Caco-2 (cell line): ENCODE measurements at regions not wholly inside any gene's neighbourhood (a gene's known extent, or its start where the extent isn't known, plus 50 kb on each side); places are given as distances from the start of the nearest gene placed in this dataset.

Experiments used
- BruUV-seq: library from RNA; stranded (reverse); fragments of 400-500 nt; replicated peaks from 2 replicates; lab custom pipeline; 2021; lab: Mats Ljungman, UMichigan
- CTCF ChIA-PET: fragments of 300-600 bp; sonication (Branson Sonifier 250); formaldehyde crosslinking; loops from one replicate; lab custom pipeline; 2022; ENCODE audit warnings: antibody characterized with exemption; lab: Charles Lee
- POLR2A ChIA-PET: fragments of 300-600 bp; sonication (Branson Sonifier 250); formaldehyde crosslinking; loops from one replicate; lab custom pipeline; 2022; ENCODE audit warnings: antibody characterized with exemption; lab: Charles Lee
- DNase-seq, 2 experiments: peaks; one replicate each; pipeline versions ENCODE4 v3.0.0 to v3.0.0-alpha.2; 2020 to 2022
- H3K27me3 ChIP-seq: replicated peaks from 2 replicates; pipeline ENCODE4 v1.6.0; 2011; ENCODE audit warnings: low read length; ENCODE audit not compliant: control insufficient read depth, insufficient read depth
- H3K36me3 ChIP-seq: 2 replicates; pipeline ENCODE4 v1.5.1; 2011; ENCODE audit warnings: low read length; ENCODE audit not compliant: control insufficient read depth, insufficient read depth
- H3K4me1 ChIP-seq: fragments of 250-450 bp; sonication (Bioruptor Pico); 2 replicates; pipeline ENCODE4 v1.5.1; 2020; ENCODE audit warnings: mild to moderate bottlenecking
- H3K4me3 ChIP-seq: 2 replicates; pipeline ENCODE4 v1.5.1; 2011; ENCODE audit warnings: low read depth, mild to moderate bottlenecking, control low read depth, low read length
- H3K9me3 ChIP-seq: fragments of 250-450 bp; sonication (Bioruptor Pico); 2 replicates; pipeline ENCODE4 v1.5.1; 2020; ENCODE audit warnings: mild to moderate bottlenecking, moderate library complexity
- H3K27ac Mint-ChIP-seq: one replicate; pipeline ENCODE4 v1.8.0; 2022; ENCODE audit warnings: mixed read lengths; ENCODE audit not compliant: unreplicated experiment
- H3K27me3 Mint-ChIP-seq: one replicate; pipeline ENCODE4 v1.8.0; 2022; ENCODE audit warnings: mixed read lengths; ENCODE audit not compliant: insufficient read depth, unreplicated experiment
- H3K36me3 Mint-ChIP-seq: one replicate; pipeline ENCODE4 v1.8.0; 2022; ENCODE audit warnings: mild to moderate bottlenecking, mixed read lengths; ENCODE audit not compliant: insufficient read depth, unreplicated experiment
- H3K4me1 Mint-ChIP-seq: one replicate; pipeline ENCODE4 v1.8.0; 2022; ENCODE audit warnings: low read depth, mixed read lengths; ENCODE audit not compliant: unreplicated experiment
- H3K4me3 Mint-ChIP-seq: one replicate; pipeline ENCODE4 v1.8.0; 2022; ENCODE audit warnings: mild to moderate bottlenecking, moderate library complexity, mixed read lengths; ENCODE audit not compliant: unreplicated experiment
- H3K9me3 Mint-ChIP-seq: one replicate; pipeline ENCODE4 v1.8.0; 2022; ENCODE audit warnings: mixed read lengths; ENCODE audit not compliant: unreplicated experiment
- intact Hi-C: fragments of 100-400 bp; cut with micrococcal nuclease; formaldehyde crosslinking; loops from one replicate; pipeline ENCODE4 v1.10.0; 2022; ENCODE audit not compliant: unreplicated experiment
- TF ChIP-seq, protein P1 (sequence below), 2 experiments: fragments of 200-600 bp in 1 of 2; IDR thresholded peaks; 1 replicate in 1 of 2; 2 replicates in 1 of 2; pipeline versions ENCODE4 v1.5.1 to v1.8.0; 2011 to 2022; ENCODE audit warnings: antibody characterized with exemption in 1 of 2, control low read depth in 1 of 2, inconsistent platforms in 1 of 2, low read depth in 1 of 2, low read length in 1 of 2, mild to moderate bottlenecking in 1 of 2, moderate library complexity in 1 of 2; ENCODE audit not compliant: insufficient read depth in 1 of 2, severe bottlenecking in 1 of 2, unreplicated experiment in 1 of 2

- no peaks in the 10 kb centered on the region; the same call in 1 of the 2 replicates for H3K27me3 ChIP-seq
- no peaks in the 10 kb centered on the region for H3K36me3 ChIP-seq
- no peaks in the 10 kb centered on the region for H3K4me1 ChIP-seq
- ChIA-PET CTCF (no interaction called here), POLR2A (no interaction called here)
- H3K36me3 Mint-ChIP-seq, result no peaks in the 10 kb centered on the region
- peaks cover 6% of the 10 kb centered on the region for H3K27me3 Mint-ChIP-seq
- TF ChIP-seq, protein P1, sequence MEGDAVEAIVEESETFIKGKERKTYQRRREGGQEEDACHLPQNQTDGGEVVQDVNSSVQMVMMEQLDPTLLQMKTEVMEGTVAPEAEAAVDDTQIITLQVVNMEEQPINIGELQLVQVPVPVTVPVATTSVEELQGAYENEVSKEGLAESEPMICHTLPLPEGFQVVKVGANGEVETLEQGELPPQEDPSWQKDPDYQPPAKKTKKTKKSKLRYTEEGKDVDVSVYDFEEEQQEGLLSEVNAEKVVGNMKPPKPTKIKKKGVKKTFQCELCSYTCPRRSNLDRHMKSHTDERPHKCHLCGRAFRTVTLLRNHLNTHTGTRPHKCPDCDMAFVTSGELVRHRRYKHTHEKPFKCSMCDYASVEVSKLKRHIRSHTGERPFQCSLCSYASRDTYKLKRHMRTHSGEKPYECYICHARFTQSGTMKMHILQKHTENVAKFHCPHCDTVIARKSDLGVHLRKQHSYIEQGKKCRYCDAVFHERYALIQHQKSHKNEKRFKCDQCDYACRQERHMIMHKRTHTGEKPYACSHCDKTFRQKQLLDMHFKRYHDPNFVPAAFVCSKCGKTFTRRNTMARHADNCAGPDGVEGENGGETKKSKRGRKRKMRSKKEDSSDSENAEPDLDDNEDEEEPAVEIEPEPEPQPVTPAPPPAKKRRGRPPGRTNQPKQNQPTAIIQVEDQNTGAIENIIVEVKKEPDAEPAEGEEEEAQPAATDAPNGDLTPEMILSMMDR (IDR thresholded peaks at IDR 0.05; ENCODE audit: insufficient read depth in 1 of 2, low read depth in 1 of 2, low read length in 1 of 2, severe bottlenecking in 1 of 2, unreplicated experiment in 1 of 2), result no peak
- no peaks in the 10 kb centered on the region for H3K4me1 Mint-ChIP-seq
- no peak for DNase-seq
- intact Hi-C loops, result no loop called here
- BruUV-seq, result no TSS peak
- no peak overlapping the region for H3K4me3 ChIP-seq
- no peaks in the 10 kb centered on the region for H3K9me3 Mint-ChIP-seq
- H3K27ac Mint-ChIP-seq, result no peak overlapping the region
- no peaks in the 10 kb centered on the region for H3K9me3 ChIP-seq
- no peak overlapping the region for H3K4me3 Mint-ChIP-seq
Observed at GRCh38 chr15:69718436-69718835, 265.8 kb downstream of the RPLP1 start.

DNA sequence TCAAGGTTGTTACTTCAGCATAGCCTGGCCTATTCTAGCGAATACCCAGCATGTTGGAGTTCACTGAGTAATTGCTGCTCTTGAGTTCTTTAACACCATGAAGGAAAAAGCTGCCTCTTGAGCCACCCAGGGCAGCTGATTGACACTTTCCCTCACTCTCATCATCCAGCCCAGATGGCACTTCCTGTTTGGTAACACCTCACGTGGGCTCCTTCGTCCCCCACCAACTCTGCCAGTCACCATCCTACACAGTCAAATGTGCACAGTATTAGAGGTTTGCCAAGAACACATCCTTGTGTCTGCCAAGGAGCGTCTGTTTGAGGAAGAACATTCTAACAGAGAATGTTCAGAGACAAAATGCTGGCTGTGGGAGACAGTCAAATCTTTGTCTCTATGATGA is 266.3 kb downstream of the RPLP1 start:
- Mint-ChIP-seq H3K9me3 (no peaks in the 10 kb centered on the region), H3K36me3 (no peaks in the 10 kb centered on the region), H3K4me3 (no peak overlapping the region), H3K4me1 (no peaks in the 10 kb centered on the region), H3K27me3 (peaks cover 5% of the 10 kb centered on the region), H3K27ac (no peak overlapping the region)
- H3K9me3 ChIP-seq, result no peaks in the 10 kb centered on the region
- TF ChIP-seq, protein P1 (IDR thresholded peaks at IDR 0.05; ENCODE audit: insufficient read depth in 1 of 2, low read depth in 1 of 2, low read length in 1 of 2, severe bottlenecking in 1 of 2, unreplicated experiment in 1 of 2), result no peak
- CTCF ChIA-PET, result no interaction called here
- intact Hi-C loops, result no loop called here
- no peak overlapping the region for H3K4me3 ChIP-seq
- POLR2A ChIA-PET, result no interaction called here
- DNase-seq, result no peak
- BruUV-seq, result no TSS peak
- H3K36me3 ChIP-seq, result no peaks in the 10 kb centered on the region
- H3K27me3 ChIP-seq, result no peaks in the 10 kb centered on the region; the same call in 1 of the 2 replicates
- no peaks in the 10 kb centered on the region for H3K4me1 ChIP-seq

DNA sequence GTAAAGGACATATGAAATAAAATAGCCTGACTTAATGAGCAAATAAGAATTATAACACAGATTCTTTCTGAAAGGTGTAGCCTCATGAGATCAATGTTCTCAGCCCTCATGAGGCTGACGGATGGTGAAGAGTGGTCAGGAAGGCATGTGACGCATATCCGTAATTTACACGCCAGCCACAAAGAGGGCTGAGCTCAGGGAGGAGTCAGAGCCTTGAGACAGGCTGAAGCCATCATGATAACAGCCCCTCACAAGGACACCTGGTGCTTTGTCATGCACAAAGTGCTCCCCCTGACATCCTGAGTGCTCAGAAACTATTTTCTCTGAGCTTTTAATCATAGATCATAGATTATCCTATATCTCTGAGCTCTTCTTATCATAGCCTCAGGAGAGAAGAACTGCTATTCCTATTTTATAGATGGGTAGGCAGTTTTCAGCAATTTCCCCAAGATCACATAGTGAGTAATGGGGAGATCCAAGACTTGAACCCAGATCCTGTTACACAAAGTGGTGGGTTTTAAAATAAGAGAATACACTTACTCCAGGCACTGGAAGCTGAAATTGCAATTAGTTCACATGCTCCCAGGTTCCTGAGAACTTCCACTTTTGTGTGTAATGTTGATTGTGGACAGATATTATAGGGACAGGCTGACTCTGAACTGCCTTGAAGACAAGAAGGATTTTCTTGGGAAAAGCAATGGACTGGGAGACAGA is 267.1 kb downstream of the RPLP1 start:
- no peak overlapping the region for H3K4me3 ChIP-seq
- Mint-ChIP-seq H3K27ac (no peak overlapping the region), H3K9me3 (no peaks in the 10 kb centered on the region), H3K4me1 (no peaks in the 10 kb centered on the region), H3K27me3 (peaks cover 6% of the 10 kb centered on the region), H3K4me3 (no peak overlapping the region), H3K36me3 (no peaks in the 10 kb centered on the region)
- no TSS peak for BruUV-seq
- TF ChIP-seq, protein P1 (IDR thresholded peaks at IDR 0.05; ENCODE audit: insufficient read depth in 1 of 2, low read depth in 1 of 2, low read length in 1 of 2, severe bottlenecking in 1 of 2, unreplicated experiment in 1 of 2), result no peak
- no peaks in the 10 kb centered on the region for H3K9me3 ChIP-seq
- no peaks in the 10 kb centered on the region; the same call in 1 of the 2 replicates for H3K27me3 ChIP-seq
- no peak for DNase-seq
- no peaks in the 10 kb centered on the region for H3K4me1 ChIP-seq
- POLR2A ChIA-PET, result no interaction called here
- intact Hi-C loops, result no loop called here
- no peaks in the 10 kb centered on the region for H3K36me3 ChIP-seq
- CTCF ChIA-PET, result no interaction called here
